ENCODE measurements at regions not wholly inside any gene's neighbourhood (a gene's known extent, or its start where the extent isn't known, plus 50 kb on each side); places are given as distances from the start of the nearest gene placed in this dataset.

DNA sequence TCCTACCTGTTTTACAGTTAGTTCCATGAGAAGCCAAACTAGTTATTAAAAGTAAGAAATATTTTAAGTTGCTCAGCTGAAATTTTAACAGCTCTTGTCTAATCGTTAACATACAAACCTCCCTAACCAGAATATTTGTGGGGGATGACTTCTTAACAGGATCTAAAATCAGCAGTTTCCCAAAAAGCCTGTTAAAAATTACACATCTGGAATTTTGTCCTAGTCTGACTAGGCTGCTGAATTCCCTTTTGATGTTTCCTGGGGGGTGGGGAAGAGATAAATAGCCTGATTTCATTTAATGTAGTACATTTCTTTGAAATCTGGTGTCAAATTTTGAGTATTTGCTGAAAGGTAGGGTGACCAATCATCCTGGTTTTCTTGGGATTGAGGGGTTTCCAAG is 78.8 kb upstream of the ARHGAP29 start:
- WGBS = 57% methylated on average over 1 of the region's 1 CpG
- Histone ChIP-seq H3K4me3 (ENCODE audit: low read length) (no peak overlapping the region), H3K4me1 (ENCODE audit: control insufficient read depth, insufficient read depth, low read length) (peaks cover 4% of the 10 kb centered on the region), H3K9me3 (ENCODE audit: control insufficient read depth, low read length) (no peaks in the 10 kb centered on the region), H3K27me3 (ENCODE audit: control insufficient read depth, insufficient read depth) (no peaks in the 10 kb centered on the region), H3K27ac (ENCODE audit: low read length) (no peak overlapping the region)
- intact Hi-C loops (cut with DNase I) = no loop called here
- DNase-seq = no peak
- no peak for ATAC-seq

DNA sequence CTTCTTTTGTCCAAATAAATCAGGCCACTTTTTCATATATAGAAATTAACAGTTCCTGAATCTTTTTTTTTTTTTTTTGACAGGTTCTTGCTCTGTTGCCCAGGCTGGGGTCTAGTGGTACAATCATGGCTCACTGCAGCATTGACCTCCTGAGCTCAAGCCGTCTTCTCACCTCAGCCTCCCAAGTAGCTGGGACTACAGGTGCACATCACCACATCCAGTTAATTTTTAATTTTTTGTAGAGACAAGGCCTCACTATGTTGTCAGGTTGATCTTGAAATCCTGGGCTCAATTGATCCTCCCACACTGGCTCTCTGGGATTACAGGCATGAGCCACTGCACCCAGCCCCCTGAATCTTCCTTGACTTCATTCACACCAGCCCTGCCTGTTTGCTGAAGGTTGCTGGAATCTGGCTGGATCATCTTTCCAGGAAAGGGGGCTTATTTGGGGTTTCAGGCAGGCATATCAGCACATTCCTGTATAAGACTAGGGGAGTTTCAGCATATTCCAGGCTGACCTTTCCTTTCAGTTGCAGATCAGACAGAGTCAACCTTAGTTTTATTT is 78.2 kb upstream of the ARHGAP29 start:
- no peak overlapping the region for H3K27ac ChIP-seq (ENCODE audit: low read length)
- 100% methylated on average over 1 of the region's 1 CpG for WGBS
- no peak for ATAC-seq
- H3K27me3 ChIP-seq (ENCODE audit: control insufficient read depth, insufficient read depth) = no peaks in the 10 kb centered on the region
- no peaks in the 10 kb centered on the region for H3K9me3 ChIP-seq (ENCODE audit: control insufficient read depth, low read length)
- no peak overlapping the region for H3K4me3 ChIP-seq (ENCODE audit: low read length)
- peaks cover 4% of the 10 kb centered on the region for H3K4me1 ChIP-seq (ENCODE audit: control insufficient read depth, insufficient read depth, low read length)
- intact Hi-C loops (cut with DNase I) = no loop called here
- DNase-seq = no peak

DNA sequence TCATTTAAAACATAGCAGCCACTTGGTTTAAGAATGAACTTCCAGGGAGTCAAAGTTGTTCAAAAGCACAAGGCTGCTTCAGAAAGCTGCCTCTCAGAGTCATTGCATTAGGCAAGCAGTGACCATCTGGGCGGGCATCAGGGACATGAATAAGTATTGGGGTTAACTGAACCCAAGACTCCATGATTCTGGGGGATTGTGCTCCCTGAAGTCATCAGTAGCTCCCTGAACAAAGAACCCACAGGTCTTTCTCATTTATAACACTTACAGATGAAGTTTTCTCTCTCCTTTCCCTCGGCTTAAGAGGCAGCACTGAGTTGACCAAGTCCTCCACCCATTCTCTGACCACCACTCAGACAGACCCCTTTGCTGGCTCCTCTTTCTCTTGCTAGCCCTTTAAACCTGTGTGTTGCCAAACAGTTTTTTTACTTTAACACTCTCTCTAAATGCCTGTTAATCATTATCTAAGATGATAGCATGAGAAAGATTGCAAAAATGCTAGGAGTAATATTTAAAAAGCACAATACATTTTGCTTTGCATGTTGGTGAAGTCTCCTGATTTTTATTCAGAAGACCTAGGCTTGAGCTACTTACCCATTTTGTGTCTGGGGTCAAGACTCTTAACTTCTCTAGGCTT is 77.0 kb upstream of the ARHGAP29 start:
- Histone ChIP-seq H3K4me1 (ENCODE audit: control insufficient read depth, insufficient read depth, low read length) (no peaks in the 10 kb centered on the region), H3K27ac (ENCODE audit: low read length) (no peak overlapping the region), H3K27me3 (ENCODE audit: control insufficient read depth, insufficient read depth) (no peaks in the 10 kb centered on the region), H3K4me3 (ENCODE audit: low read length) (no peak overlapping the region), H3K9me3 (ENCODE audit: control insufficient read depth, low read length) (no peaks in the 10 kb centered on the region)
- ATAC-seq = no peak
- 92% methylated on average over 2 of the region's 2 CpGs for WGBS
- intact Hi-C loops (cut with DNase I) = no loop called here
- DNase-seq = no peak

DNA sequence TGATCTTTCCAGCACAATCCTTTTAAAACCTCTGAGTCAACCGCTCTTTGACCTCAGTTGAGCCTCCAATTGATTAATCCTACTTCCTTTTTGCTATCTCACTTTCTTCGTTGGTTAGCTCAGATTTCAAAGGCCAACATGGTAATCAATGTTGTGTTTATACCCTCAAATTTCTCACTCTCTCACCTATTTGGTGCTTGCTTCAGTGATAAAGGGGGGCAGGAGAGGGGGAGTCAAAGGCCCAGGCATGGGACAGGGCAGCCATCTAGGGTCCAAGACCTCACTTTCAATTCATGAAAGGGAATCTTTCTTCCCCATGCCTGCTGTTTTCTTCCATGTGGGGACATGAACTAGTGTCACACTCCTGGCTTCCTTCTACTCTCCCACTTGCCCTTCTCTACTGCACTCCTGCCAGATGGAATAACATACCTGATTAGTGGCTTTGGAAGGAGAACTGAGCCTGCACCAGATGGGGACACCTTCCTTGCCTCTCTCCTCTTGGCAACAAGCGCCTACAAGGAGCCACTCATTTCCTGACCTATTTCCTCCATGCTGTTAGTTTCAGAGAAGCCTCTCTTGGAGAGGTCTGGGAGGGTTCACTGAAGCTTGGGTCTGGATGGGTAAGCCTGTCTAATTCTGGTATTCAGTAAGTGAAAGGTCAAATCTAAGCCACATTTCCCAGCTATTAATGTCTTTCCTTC is 73.3 kb upstream of the ARHGAP29 start:
- no peak for DNase-seq
- intact Hi-C loops (cut with DNase I) = no loop called here
- no peaks in the 10 kb centered on the region for H3K9me3 ChIP-seq (ENCODE audit: control insufficient read depth, low read length)
- no peaks in the 10 kb centered on the region for H3K27me3 ChIP-seq (ENCODE audit: control insufficient read depth, insufficient read depth)
- H3K27ac ChIP-seq (ENCODE audit: low read length) = no peak overlapping the region
- WGBS = 68% methylated on average over 3 of the region's 3 CpGs
- H3K4me1 ChIP-seq (ENCODE audit: control insufficient read depth, insufficient read depth, low read length) = no peaks in the 10 kb centered on the region
- peak in 1 of 2 donors; percentile 46 for ATAC-seq
- no peak overlapping the region for H3K4me3 ChIP-seq (ENCODE audit: low read length)

DNA sequence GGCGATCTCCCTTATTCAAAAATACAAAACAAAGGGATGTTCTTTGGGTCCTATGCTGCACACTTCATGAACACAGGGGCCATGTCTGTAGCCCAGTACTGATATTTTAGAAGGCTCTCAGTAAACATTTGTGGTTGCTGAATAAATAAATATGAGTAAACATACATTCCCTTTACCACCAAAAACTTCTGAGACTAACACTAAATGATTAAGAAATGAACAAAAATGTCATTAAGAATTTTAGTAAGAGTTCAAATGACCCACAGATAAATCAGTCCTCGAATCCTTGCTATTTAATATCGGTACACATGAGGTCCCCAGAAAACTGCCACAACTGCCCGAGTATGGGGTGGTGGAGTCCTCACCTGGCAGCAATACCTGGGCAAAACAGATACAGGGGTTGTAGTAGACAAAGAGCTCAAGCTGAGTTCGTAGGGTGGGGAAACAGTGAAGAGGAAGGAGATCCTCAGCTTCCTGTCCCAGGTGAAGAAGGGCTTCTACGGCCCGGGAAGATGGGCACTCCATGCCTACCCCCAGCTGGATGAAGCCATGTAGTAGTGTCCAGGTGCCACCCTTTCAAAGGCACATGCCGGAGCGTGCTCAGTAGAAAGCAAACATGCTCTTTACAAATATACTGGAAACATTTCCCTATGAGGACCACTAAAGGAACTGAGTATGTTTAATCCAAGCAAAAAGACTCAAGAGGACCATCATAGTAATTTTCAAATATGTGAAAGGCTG is 72.6 kb upstream of the ARHGAP29 start:
- Histone ChIP-seq H3K9me3 (ENCODE audit: control insufficient read depth, low read length) (no peaks in the 10 kb centered on the region), H3K27ac (ENCODE audit: low read length) (no peak overlapping the region), H3K4me3 (ENCODE audit: low read length) (no peak overlapping the region), H3K4me1 (ENCODE audit: control insufficient read depth, insufficient read depth, low read length) (no peaks in the 10 kb centered on the region), H3K27me3 (ENCODE audit: control insufficient read depth, insufficient read depth) (no peaks in the 10 kb centered on the region)
- DNase-seq = no peak
- intact Hi-C loops (cut with DNase I) = no loop called here
- no peak for ATAC-seq
- WGBS = 91% methylated on average over 9 of the region's 9 CpGs

DNA sequence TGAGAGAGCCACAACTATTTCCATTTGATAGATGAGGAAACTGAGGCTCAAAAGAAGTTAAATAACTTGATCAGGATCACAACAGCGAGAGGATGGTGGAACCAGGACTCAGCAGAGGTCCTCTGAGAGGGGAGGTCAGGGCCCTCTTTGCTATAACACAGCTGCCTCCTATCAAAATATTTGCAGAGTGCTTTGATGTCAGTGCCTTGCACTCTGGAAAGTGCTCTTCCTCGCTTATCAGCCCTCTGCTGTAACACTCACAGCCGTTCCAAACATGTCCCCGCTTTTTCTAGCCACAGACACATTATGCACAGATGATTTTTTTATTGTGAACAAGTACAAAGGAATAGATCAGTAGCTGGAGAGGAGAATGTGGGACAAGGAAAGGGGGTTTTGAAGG is 71.8 kb upstream of the ARHGAP29 start:
- DNase-seq (no peak), ATAC-seq (peak in 1 of 2 donors; percentile 34)
- intact Hi-C loops (cut with DNase I) = no loop called here
- Histone ChIP-seq H3K9me3 (ENCODE audit: control insufficient read depth, low read length) (no peaks in the 10 kb centered on the region), H3K4me1 (ENCODE audit: control insufficient read depth, insufficient read depth, low read length) (no peaks in the 10 kb centered on the region), H3K27ac (ENCODE audit: low read length) (no peak overlapping the region), H3K4me3 (ENCODE audit: low read length) (no peak overlapping the region), H3K27me3 (ENCODE audit: control insufficient read depth, insufficient read depth) (no peaks in the 10 kb centered on the region)
- 49% methylated on average over 4 of the region's 4 CpGs for WGBS

DNA sequence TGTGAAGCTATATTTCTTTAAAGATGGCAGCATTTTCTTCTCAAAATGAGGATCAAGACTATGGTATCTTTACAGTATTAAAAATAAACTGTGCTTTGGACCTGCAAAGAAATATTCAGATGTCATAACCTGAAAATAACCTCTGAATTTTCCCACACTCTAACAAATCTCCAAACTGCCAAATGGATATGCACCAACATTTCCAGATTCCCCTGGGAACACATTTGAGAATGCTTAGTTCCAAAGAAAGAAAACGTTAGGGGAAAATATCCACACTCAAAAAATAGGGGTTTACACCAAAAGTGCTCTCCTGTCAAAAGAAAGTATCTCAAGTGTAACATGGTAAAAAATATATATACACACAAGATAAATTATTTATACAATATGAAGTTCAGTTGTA is 69.1 kb upstream of the ARHGAP29 start:
- Histone ChIP-seq H3K9me3 (ENCODE audit: control insufficient read depth, low read length) (no peaks in the 10 kb centered on the region), H3K27ac (ENCODE audit: low read length) (no peak overlapping the region), H3K4me3 (ENCODE audit: low read length) (no peak overlapping the region), H3K27me3 (ENCODE audit: control insufficient read depth, insufficient read depth) (no peaks in the 10 kb centered on the region), H3K4me1 (ENCODE audit: control insufficient read depth, insufficient read depth, low read length) (peaks cover 3% of the 10 kb centered on the region)
- ATAC-seq (no peak), DNase-seq (no peak)
- WGBS = 29% methylated on average over 1 of the region's 1 CpG
- intact Hi-C loops (cut with DNase I) = no loop called here

DNA sequence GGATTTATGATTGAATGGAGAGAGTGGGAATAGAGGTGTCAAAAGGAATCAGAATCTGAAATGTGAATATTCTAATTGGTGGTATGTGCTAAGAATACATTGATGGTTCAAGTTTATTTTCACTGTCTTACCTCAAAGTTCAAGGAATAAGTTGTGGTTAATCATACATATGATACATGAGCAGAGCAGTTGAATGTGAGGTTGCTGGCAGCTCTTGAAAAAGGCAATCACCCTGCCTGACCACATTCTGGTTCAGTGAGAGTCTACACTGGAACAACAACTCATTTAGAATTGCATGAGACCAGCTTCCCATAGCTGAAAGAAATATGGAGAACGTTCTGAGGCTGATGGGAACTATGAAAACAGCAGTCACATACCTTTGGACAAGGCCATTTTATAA is 68.3 kb upstream of the ARHGAP29 start:
- Histone ChIP-seq H3K27me3 (ENCODE audit: control insufficient read depth, insufficient read depth) (no peaks in the 10 kb centered on the region), H3K9me3 (ENCODE audit: control insufficient read depth, low read length) (no peaks in the 10 kb centered on the region), H3K27ac (ENCODE audit: low read length) (no peak overlapping the region), H3K4me1 (ENCODE audit: control insufficient read depth, insufficient read depth, low read length) (peaks cover 3% of the 10 kb centered on the region), H3K4me3 (ENCODE audit: low read length) (no peak overlapping the region)
- no peak for DNase-seq
- intact Hi-C loops (cut with DNase I) = no loop called here
- WGBS = 88% methylated on average over 1 of the region's 1 CpG
- ATAC-seq = no peak

DNA sequence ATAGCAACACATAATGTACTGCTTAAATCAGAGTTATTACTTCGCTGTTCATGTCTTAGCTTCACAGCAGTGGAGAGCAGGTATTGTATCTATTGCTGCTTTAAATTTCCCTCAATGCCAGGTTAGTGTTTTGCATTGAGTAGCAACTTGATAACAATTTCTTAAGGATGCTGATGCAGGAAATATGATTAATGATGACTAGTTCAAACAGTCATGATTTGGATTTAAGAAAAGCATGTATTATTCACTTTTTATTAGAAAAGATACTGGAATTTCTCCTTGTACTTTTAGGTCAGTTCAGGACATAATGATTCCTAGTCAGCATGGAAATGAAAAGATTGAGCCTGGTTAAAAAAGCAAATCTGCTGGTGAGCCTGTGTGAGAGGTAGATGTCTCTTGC is 67.2 kb upstream of the ARHGAP29 start:
- ATAC-seq = no peak
- no peaks in the 10 kb centered on the region for H3K27me3 ChIP-seq (ENCODE audit: control insufficient read depth, insufficient read depth)
- 97% methylated on average over 1 of the region's 1 CpG for WGBS
- H3K9me3 ChIP-seq (ENCODE audit: control insufficient read depth, low read length) = no peaks in the 10 kb centered on the region
- no peak for DNase-seq
- H3K4me3 ChIP-seq (ENCODE audit: low read length) = no peak overlapping the region
- H3K4me1 ChIP-seq (ENCODE audit: control insufficient read depth, insufficient read depth, low read length) = peaks cover 3% of the 10 kb centered on the region
- no peak overlapping the region for H3K27ac ChIP-seq (ENCODE audit: low read length)
- intact Hi-C loops (cut with DNase I) = no loop called here

DNA sequence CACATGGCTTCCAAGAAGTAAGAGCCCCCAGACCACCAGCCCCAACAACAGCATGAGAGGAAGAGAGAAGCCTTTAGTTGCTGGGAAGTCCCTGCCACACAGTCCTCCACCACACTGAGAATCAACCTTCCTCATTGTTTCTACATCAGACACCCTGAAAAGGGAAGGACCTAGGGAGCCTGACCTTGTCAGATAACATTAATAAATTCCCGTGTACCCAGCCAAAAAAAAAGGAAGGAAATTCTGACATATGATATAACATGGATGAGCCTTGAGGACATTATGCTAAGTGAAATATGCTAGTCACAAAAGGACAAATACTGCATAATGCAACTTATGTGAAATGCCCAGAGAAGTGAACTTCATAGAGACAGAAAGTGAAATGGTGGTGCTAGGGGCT is 65.6 kb upstream of the ARHGAP29 start:
- WGBS = 30% methylated on average over 1 of the region's 1 CpG
- DNase-seq (no peak), ATAC-seq (no peak)
- intact Hi-C loops (cut with DNase I) = no loop called here
- peaks cover 3% of the 10 kb centered on the region for H3K4me1 ChIP-seq (ENCODE audit: control insufficient read depth, insufficient read depth, low read length)
- H3K27me3 ChIP-seq (ENCODE audit: control insufficient read depth, insufficient read depth) = no peaks in the 10 kb centered on the region
- H3K27ac ChIP-seq (ENCODE audit: low read length) = no peak overlapping the region
- H3K4me3 ChIP-seq (ENCODE audit: low read length) = no peak overlapping the region
- no peaks in the 10 kb centered on the region for H3K9me3 ChIP-seq (ENCODE audit: control insufficient read depth, low read length)

DNA sequence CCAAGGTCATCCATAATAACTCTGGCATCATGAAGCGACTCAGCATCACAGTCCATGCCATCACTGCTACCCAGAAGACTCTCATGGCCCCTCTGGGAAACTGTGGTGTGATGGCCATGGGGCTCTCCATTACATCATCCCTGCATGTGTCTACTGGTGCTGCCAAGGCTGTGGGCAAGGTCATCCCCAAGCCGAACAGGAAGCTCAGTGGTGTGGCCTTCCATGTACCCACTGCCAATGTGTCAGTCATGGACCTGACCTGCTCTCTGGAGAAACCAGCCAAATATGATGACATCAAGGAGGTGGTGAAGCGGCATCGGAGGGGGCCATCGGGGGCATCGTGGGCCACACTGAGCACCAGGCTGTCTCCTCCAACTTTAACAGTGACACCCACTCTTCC is 65.1 kb upstream of the ARHGAP29 start:
- H3K4me3 ChIP-seq (ENCODE audit: low read length) = no peak overlapping the region
- intact Hi-C loops (cut with DNase I) = no loop called here
- 90% methylated on average over 6 of the region's 6 CpGs for WGBS
- H3K27ac ChIP-seq (ENCODE audit: low read length) = no peak overlapping the region
- no peaks in the 10 kb centered on the region for H3K27me3 ChIP-seq (ENCODE audit: control insufficient read depth, insufficient read depth)
- no peak for ATAC-seq
- H3K4me1 ChIP-seq (ENCODE audit: control insufficient read depth, insufficient read depth, low read length) = peaks cover 6% of the 10 kb centered on the region
- no peak for DNase-seq
- H3K9me3 ChIP-seq (ENCODE audit: control insufficient read depth, low read length) = no peaks in the 10 kb centered on the region
